Lung microvascular endothelial cell (primary cell): ENCODE measurements at regions not wholly inside any gene's neighbourhood (a gene's known extent, or its start where the extent isn't known, plus 50 kb on each side); places are given as distances from the start of the nearest gene placed in this dataset.
A peak's percentile ranks its signal among the peaks of the same experiment; 100 is the strongest.

Experiments used
- DNase-seq, 2 donors: peaks; one replicate each; pipeline versions ENCODE4 v3.0.0 to v3.0.0-alpha.2; 2010; ENCODE audit warnings: low read depth in 2 of 2

DNA sequence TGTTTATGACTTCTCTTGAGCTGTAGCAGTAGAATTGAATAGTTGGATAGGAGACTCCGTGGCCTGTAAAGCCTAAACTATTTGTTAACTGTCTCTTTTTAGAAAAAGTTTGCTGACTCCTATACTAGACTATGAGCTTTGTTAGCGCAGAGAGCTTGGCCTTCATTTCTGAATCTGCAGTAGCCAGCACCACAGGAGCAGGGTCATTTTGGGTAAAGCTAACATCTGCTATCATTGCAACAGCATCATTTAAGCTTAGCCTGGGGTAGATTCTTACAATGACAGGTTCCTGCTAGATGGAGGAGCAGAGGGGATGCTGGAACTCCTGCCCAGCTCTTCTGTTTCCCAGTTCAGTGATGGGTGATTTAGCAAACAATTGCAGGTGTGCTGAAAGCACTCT lies 133.7 kb upstream of the ASTN2 start:
- DNase-seq = no peak

DNA sequence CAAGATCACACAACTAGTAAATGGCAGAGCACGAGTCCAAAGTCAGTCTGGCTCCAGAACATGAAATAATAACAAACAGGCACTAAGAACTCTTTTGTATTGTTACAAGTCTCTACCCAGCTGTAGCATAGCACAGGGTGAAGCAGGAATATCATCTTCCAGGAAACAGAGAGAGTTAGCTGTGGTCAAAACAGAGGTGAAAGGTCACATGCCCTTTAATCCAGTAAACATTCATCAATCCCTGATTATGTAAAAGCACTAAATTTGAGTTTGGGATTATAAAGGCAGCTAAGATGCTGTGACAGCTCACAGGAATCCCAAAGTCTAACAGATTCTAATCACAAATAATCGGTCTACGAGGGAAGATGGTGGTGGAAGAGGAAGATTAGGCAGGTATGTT lies 133.0 kb upstream of the ASTN2 start:
- DNase-seq = no peak

DNA sequence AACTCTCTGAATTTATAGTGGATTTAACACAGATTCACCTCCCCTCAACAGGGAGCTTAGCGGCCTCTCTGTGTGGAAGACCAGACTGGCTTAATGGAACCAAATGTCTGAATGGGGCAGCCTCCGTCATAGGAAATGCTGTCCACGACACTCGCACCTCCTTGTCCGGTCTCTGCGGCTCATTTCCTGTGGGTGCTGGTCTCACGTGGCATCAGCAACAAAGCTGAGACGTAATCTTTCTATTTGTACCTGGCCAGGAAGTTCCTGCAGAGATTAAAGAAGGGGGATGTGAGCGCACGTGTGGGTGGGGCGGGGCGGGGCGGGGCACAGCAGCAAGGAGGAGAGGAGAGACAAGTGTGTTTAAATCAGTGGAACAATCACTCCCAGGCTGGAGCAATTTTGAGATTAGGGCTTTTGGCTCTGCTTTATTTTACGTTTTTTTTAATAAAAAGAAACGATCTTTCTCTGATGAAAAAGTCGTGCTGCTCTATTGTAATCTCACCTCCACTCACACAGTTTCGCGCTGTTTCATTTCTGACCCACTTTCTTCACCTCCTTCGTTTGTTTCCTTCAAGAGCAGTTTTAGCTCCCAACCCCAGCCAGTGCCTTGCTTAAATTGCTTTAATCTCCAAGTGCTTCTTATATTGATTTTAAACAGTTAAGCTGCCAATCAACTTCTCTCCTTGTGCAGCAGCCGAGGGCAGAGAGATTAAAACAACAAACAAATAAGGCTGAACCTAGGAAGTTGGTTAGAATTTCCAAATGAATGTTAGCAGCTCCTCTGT lies 132.2 kb upstream of the ASTN2 start:
- peak; percentile 37 to 68 for DNase-seq

DNA sequence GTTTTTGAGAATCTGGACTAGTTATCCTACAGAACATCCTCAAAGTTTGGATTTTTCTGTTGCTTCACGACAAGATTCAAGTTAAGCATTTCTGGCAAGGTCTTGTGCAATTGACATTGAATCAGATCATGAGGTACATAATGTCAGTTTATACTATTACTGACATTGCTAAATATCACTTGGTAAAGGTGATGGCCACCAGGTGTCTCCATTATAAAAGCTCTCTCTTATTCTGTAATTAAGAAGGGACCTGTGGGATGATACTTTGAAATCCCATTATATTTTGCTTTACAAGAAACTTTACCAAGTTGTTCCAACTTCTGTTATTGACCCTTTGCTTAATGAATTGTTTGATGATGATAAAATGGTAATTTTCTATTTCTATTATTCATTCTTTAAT lies 131.0 kb upstream of the ASTN2 start:
- DNase-seq = peak in 1 of 2 donors; percentile 5

DNA sequence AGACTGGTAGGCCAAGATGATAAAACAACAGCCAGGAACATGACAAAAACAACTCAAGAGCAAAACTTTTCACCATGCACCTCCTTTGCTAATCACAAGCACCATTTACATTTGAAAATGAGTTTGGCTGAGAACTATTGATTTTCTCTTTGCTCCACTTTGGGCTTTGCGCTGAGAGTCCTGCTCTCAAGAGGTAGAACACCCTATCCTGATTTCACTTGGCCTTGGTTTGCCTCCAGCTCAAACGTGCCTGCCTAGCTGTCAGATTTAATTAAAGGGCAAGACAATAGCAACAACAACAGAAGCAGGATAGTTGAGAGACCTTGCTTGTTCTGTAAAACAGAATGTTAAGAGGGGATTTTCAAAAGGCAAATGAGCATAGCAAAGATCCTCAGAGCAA lies 128.2 kb upstream of the ASTN2 start:
- DNase-seq = no peak

DNA sequence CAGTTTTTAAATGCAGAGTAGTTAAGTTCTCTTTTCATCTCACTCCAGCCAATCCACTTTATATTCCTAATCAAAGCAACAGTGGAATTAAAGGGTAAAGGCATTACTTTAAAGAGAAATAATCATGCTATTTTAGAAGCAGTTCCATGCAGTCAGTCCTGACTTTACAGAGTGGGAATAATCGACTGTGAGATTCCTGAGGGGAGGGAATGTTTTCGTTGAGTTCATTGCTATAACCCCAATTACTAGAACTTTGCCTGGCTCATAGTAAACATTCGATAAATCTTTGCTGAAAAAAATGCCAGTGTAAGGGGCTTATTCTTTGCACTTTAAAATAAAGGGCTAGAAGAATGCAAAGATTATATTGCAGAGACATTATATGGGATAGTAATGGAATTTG lies 127.2 kb upstream of the ASTN2 start:
- no peak for DNase-seq

DNA sequence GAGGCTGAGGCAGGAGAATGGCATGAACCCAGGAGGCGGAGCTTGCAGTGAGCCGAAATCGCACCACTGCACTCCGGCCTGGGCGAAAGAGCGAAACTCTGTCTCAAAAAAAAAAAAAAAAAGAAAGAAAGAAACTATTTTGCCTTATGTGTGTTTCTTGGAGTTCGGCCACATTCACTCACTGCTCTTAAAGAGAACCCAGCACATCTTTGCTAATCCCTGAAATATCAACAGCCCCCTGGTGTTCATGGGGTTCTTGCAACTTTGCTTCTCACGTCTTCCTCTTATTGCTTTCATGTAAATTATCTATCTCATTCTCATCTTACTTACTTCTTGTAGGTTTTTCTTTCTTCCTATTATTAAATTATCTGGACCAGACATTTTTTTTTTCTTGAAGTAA lies 126.3 kb upstream of the ASTN2 start:
- DNase-seq = no peak

DNA sequence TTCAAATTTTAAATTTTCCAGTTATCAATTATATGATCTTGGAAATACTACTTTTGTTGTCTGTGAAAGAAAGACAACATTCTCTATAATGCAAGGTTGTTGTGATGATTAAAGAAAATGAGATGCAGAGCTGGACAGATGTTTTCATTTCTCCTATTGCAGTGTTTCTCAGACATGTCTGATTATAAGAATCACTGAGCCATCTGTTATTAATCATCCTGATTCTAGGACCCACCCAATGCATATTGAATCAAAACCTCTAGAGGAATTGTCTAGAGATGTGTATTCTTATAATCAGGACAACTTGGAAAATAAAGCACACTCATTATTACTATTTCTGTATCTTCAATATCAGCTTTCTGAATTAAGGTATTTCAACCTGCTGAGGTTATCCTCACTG lies 121.1 kb upstream of the ASTN2 start:
- DNase-seq = no peak

DNA sequence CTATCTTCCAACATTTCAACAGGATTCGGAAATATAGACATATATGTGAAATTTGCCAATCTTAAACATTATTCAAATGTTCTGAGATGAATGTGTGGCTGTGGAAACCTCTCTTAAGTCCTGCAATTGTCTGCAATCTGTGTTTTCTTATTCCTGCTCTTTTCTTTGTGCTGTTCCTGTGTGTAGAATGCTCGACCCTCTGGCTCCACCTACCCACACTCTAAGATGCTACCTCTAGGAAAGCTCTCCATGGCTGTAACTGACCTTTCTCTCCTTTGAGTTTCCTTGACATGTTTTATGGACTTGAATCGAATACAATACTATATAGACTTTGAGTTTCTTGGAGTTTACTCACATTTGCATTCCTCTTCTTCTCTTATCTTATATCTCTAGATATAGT lies 120.6 kb upstream of the ASTN2 start:
- no peak for DNase-seq

DNA sequence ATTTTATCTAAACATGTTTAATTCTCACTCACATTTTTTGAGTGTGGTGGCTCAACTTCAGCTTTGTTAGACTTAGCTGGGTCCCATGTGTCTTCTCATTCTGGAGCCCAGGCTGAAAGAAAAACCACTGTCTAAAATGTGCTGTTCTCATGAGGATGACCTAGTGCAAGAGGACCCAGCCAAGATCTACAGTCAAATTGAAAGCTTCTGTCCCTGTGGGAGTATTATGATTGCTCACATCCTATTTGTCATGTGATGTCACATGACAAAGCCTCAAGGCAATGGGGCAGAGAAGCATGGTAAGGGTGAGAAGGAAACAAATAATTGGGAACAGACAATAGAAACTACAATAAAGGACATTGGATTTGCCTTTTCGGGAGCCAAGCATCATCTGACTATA lies 113.4 kb upstream of the ASTN2 start:
- DNase-seq = no peak

DNA sequence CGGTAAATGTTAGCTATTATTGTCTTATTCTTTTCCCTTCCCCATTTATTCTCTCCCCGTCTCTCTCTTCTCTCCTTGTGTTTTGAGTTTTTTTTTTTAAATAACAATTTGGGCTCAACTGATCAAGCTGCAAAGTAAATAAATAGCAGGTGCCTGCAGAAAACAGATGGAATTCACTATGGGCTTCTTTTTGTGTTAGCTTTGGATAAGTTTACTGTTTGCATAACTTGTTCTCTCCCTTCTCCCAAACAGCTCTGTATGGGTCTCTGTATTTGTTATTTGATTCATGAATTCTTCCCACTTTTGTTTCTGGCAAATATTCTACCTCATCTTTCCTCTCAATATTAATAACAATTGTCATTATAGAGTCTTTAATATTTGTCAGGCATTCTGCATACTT lies 111.8 kb upstream of the ASTN2 start:
- DNase-seq = no peak

DNA sequence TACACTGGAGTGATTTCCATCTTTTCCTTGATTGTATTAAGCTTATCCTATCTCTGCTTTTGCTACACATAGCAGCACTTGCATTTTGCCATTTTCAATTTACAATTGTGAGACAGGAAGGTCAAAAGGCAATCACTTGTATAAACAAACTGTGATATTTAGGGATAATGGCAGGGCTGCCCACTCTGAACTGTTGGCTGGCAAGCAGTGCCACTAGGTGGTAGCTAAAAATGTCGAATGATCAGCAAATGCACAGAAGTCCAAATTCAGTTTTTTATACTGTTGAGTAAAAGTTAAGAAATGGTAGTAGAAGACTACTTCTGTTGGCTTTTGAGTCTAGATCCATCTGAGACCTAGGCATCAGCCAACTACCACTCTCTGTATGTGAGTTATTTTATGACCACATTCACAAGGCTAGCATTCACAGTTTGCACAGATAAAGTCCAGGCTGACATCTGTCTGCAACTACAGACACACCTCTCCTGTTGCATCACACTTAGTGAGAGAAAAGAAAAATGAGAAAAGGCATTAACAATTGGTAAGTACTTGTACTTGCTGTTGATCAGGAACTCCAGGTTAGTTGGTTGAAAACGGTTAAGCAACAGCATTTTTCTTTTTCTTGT lies 108.8 kb upstream of the ASTN2 start:
- no peak for DNase-seq

DNA sequence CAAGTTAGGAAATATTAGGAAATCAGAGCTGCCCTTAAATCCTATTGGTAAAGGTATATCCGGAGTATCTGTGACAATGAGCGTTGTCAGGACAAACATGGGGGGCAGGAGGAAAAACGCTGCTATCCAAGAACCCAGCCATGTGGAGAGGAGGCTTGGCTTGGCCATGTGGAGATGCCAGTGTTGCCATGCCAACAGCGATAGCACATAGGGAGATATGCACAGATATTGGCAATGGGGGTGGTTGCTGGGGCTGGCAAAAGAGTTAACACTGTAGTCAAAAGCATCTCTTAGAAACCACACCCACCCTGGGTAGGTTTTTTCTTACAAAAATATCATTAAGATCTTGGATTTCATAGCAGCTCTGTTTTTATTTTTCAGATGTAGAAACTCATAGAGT lies 106.4 kb upstream of the ASTN2 start:
- no peak for DNase-seq

DNA sequence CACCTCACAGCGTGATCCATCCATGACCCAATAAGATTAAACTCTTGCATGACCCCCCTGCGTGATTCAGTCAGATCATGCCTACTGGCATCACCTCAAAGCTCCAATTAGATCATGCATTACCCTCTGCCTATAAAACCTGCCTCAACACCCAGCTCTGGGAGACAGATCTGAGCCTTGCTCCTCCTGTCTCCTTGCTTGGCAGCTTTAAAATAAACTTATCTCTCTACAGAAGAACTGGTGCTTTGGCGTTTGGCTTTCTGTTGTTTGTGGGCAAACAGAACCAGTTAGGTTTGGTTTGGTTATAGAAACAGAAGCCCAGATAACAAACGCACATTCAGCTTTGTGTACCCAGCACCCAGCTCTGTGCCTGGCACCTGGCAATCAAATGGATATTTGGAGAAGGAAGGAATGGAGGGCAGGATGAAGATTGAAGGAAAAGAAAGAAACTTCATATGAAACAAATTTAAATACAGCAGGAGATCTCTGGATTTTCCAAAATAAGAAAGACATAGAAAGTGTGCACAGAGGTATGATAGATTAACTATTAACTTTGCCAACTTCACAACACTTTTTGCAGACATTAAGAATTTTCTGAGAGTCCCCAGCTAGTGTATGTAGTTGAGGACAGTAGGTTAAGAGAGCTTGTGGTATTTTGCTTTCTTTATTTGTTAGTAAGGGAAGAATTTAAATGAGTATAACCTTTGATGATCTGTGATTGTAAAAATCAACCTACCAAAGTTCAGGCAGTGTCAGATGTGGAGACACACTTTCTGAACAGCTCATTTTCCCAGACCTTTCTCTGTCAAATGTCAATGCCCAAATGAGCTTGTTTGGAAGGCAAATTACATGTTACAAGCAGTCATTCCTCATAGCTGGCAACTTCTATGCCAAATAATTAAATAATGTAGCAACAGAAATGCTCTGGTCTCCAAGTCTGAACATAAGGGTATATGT lies 102.1 kb upstream of the ASTN2 start:
- DNase-seq = no peak

DNA sequence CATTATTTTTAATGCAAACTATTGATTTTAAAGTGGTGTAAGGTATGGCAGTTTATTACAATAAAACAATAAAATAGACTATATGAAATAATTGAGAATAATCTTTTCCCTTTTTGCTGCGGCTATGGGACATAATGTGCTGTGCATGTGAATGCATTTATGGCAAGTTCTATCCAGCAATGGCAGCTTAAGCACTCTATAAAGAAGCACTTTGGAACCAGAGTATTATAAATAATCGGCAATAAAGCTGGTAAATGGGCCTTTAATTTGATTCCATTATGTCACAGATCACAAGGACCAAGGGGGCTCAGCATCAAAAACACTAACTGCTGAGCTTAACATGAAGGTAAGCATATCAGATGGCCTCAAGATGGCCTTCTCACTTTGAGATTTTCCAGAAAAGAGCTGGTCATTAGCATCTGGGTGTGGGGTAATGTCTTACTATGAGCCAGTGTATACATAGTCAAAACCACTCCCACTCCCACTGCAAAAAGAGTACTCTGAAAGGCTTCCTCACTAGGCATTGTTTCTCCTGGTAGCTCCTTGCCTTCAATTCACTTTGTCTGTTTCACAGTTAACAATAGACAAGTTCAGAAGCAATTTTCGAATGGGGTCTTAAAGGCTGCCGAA lies 97.1 kb upstream of the ASTN2 start:
- no peak for DNase-seq

DNA sequence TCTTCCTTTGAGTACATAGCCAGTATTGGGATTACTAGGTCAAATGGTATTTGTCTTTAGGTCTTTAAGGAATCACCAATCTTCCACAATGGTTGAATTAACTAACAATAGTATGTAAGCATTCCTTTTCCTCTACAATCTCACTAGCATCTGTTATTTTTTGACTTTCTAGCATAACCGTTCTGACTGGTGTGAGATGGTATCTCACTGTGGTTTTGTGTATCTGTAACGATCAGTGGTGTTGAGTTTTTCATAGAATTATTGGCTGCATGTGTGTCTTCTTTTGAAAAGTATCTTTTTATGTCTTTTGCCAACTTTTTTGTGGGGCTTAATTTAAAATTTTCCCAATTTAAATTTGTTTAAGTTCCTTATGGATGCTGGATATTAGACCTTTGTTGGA lies 81.5 kb upstream of the ASTN2 start:
- DNase-seq = no peak

DNA sequence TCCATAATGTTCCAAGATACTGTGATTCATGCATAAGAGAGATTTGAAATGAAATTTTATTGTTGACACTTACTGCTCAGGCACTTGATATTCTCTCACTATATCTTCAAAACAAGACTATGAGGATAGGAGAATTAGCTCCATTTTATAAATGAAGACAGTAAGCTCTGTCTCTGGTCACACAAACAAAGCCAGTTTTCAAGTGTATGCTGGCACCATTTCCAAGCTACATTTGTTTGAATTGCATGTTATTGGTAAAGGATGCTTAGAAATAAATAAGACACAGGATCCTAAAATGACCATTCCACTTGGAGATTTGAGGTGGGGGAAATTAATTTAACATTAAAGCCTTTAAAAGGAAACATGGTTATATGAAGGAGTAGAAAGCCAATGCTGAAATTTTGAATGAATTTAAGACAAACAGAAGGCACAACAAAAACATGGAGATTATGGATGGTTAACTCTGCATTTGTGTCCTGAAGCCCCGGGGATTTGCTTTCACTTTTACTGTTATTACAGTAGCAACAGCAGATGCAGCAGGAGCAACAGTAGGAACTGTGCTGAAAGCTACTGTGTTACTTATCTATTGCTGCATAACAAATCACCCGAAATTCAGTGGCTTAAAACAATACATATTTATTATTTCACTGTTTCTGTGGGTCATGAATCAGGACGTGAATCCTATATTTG lies 79.7 kb upstream of the ASTN2 start:
- DNase-seq = peak in 1 of 2 donors; percentile 8

DNA sequence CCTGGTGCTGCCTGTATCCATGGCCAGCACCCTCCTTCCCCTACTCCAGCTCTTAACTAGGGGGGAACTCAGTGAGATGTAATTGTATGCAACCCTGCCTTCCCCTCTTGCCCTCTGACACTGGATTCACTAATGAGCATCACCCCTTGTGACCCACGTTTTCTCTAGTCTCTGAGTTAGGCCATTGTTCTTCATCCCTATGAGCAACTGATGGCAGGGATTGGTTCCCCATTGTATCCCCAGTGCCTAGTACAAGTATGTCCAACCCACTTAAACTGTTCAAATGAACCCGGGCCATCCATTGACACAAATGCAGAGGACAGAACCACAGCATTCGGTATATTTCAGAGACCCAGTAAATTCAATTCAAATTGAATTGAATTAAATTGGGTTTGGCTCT lies 77.6 kb upstream of the ASTN2 start:
- no peak for DNase-seq

DNA sequence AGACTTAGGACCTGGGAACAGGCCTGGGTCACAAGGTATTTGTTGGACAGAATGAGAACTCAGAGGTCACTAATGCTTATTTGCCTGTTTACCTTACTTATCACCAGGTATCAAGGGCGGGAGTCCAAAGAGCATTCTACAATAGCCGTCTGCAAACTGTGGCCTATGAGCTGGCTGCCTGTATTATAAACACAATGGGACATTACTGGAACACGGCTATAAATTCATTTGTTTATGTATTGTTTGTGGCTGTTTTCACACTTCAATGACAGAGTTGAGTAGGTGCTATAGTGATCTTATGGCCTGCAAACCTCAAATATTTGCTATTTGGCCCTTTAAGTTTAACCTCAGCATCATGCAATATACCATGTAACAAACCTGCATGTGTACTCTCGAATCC lies 76.6 kb upstream of the ASTN2 start:
- no peak for DNase-seq

DNA sequence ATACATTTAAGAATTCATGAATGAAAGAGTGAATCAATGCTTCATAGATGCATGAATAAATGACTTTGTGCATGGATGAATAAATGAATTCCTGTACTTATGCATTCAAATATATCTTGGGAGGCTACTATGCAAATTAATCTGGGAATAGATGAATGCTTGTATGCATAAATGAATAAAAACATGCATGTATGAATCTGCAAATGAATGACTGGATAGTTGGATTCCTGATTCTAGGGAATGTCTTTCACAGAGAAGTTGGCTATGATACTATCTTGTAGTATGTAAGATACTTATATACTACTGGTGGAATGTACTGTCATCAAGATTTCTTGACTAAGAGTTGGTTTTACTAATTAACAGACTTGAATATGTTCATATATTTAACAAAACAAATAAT lies 75.3 kb upstream of the ASTN2 start:
- no peak for DNase-seq

DNA sequence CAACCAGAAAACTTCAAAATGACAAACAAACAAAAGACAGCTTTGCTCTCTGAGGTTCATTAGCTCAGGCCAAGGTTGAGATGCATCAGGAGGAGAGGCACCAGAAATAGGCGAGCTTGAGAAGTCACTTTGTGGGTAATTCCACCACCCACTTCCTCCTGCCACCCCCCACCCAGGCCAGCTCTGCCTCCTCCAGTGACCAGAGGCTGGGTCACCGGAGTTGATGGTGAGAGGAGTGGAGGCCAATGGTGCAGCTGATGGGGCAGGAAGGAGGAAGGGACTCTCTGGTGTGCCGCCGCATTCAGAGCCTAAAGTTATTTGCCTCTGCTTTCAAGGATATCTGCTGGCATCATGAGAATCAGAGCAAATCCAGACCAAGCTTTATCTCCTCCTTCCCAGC lies 73.8 kb upstream of the ASTN2 start:
- no peak for DNase-seq
